ENCODE measurements at regions not wholly inside any gene's neighbourhood (a gene's known extent, or its start where the extent isn't known, plus 50 kb on each side); places are given as distances from the start of the nearest gene placed in this dataset.

DNA sequence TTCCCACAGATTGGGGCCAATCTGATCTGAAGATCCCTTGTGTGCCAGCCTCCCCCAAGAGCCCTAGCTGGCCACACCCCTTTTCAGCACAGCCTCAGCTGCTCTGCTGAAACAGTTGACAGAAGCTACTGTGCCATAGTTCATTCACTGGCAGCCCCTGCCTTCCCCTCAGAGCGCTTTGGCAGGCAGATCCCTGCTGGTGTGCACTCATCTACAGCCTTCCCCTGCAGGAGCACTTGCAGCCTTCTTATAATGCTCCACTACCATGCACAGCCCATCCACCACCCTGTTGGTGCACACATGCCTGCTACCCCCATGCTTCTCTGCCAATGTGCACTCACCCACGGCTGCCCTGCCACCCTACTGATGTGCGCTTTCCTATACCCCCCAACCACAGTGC lies 471.3 kb downstream of the MTRR start:
- no peak overlapping the region for H3K27ac ChIP-seq
- no peaks in the 10 kb centered on the region for H3K9me3 ChIP-seq
- DNase-seq (ENCODE audit: low spot score), result no peak
- H3K36me3 ChIP-seq, result no peaks in the 10 kb centered on the region
- no peaks in the 10 kb centered on the region for H3K4me1 ChIP-seq
- H3K27me3 ChIP-seq, result no peaks in the 10 kb centered on the region
- TF ChIP-seq, protein P1, sequence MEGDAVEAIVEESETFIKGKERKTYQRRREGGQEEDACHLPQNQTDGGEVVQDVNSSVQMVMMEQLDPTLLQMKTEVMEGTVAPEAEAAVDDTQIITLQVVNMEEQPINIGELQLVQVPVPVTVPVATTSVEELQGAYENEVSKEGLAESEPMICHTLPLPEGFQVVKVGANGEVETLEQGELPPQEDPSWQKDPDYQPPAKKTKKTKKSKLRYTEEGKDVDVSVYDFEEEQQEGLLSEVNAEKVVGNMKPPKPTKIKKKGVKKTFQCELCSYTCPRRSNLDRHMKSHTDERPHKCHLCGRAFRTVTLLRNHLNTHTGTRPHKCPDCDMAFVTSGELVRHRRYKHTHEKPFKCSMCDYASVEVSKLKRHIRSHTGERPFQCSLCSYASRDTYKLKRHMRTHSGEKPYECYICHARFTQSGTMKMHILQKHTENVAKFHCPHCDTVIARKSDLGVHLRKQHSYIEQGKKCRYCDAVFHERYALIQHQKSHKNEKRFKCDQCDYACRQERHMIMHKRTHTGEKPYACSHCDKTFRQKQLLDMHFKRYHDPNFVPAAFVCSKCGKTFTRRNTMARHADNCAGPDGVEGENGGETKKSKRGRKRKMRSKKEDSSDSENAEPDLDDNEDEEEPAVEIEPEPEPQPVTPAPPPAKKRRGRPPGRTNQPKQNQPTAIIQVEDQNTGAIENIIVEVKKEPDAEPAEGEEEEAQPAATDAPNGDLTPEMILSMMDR (IDR thresholded peaks at IDR 0.05), result no peak
- H3K4me3 ChIP-seq, result no peak overlapping the region

DNA sequence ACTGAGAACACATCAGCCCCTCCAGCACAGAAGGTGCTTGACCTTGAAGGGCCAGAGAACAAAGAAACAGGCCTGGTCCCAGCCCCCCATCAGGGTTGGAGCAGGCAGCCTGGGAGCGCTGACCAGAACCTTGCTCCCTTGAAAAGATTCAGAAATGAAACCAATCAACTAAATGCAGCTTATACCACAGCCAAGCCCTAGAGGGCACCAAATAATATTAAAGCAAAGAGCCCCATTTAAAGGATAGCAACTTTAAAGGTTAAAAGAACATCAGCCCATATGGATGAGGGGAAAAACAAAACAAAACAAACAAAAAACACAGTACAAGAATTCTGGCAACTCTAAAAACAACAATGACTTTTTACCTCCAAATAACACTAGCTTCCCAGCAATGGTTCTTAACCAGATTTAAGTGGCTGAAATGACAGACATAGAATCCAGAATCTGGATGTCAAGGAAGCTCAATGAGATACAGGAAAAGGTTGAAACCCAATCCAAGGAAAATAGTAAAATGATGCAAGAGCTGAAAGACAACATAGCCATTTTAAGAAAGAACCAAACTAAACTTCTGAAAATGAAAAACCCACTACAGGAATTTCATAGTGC lies 471.9 kb downstream of the MTRR start:
- Histone ChIP-seq H3K4me1 (no peaks in the 10 kb centered on the region), H3K4me3 (no peak overlapping the region), H3K9me3 (no peaks in the 10 kb centered on the region), H3K36me3 (no peaks in the 10 kb centered on the region), H3K27ac (no peak overlapping the region), H3K27me3 (no peaks in the 10 kb centered on the region)
- no peak for DNase-seq (ENCODE audit: low spot score)
- TF ChIP-seq, protein P1 (IDR thresholded peaks at IDR 0.05), result peak in 1 of 2 donors; percentile 59

DNA sequence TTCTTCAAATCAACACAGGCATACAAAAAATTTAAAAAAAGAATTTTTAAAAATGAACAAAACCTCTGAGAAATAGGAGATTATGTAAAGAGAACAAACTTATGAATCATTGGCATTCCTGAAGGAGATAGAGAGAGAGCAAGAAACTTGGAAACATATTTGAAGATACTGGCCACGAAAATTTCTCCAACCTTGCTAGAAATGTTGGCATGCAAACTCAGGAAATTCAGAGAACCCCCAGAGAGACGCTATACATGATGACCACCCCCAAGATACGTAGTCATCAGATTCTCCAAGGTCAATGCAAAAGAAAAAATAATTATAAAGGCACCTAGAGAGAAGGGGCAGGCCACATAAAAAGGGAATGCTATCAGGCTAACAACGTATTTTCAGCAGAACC lies 472.5 kb downstream of the MTRR start:
- Histone ChIP-seq H3K9me3 (no peaks in the 10 kb centered on the region), H3K27me3 (no peaks in the 10 kb centered on the region), H3K36me3 (no peaks in the 10 kb centered on the region), H3K4me1 (no peaks in the 10 kb centered on the region), H3K4me3 (no peak overlapping the region), H3K27ac (no peak overlapping the region)
- DNase-seq (ENCODE audit: low spot score), result no peak
- TF ChIP-seq, protein P1 (IDR thresholded peaks at IDR 0.05), result no peak

DNA sequence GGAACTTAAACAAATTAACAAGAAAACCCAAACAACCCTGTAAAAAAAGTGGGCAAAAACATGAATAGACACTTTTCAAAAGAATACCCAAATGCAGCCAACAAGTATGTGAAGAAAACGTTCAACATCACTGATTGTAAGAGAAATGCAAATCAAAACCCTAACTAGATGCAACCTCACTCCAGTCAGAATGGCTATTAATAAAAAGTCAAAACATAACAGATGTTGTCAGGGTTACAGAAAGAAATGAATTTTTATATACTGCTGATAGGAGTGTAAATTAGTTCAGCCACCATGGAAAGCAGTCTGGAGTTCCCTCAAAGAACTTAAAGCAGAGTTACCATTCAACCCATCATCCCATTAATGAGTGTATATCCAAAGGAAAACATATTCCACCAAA lies 479.0 kb downstream of the MTRR start:
- TF ChIP-seq, protein P1 (IDR thresholded peaks at IDR 0.05), result no peak
- DNase-seq (ENCODE audit: low spot score), result no peak
- no peak overlapping the region for H3K27ac ChIP-seq

DNA sequence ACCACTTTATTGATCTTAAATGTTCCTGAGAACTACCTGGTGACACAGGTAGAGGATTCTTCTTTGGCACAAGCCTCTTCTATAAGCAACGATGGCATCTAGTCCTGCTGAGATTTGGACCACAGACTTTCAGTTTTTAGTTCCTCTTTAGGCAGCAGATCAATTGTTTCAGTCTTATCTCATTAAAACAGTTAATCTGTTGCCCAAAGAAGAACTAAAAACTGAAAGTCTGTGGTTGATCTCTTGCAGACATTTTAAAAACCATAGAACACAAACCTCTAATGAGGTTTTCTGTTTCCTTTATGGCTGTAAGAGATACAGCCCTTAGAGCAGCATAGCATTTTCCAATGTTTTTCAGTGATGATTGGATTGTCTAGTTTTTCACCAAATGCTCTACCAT lies 480.9 kb downstream of the MTRR start:
- Histone ChIP-seq H3K9me3 (peaks cover 0 to 4% of the 10 kb centered on the region in 2 donors), H3K36me3 (no peaks in the 10 kb centered on the region), H3K27ac (no peak overlapping the region), H3K4me3 (no peak overlapping the region), H3K4me1 (no peaks in the 10 kb centered on the region), H3K27me3 (no peaks in the 10 kb centered on the region)
- TF ChIP-seq, protein P1 (IDR thresholded peaks at IDR 0.05), result no peak
- no peak for DNase-seq (ENCODE audit: low spot score)

More for the DNA sequence above, 479.0 kb downstream of the MTRR start:
- Histone ChIP-seq H3K36me3 (no peaks in the 10 kb centered on the region), H3K9me3 (peaks cover 0 to 4% of the 10 kb centered on the region in 2 donors), H3K27me3 (no peaks in the 10 kb centered on the region), H3K4me3 (no peak overlapping the region), H3K4me1 (no peaks in the 10 kb centered on the region)
